ENCODE measurements at regions not wholly inside any gene's neighbourhood (a gene's known extent, or its start where the extent isn't known, plus 50 kb on each side); places are given as distances from the start of the nearest gene placed in this dataset.
"Not testable (repeated sequence)": the region's sequence is repeated elsewhere in the genome, so short reads cannot be mapped to it uniquely, and the experiment has no call there.

DNA sequence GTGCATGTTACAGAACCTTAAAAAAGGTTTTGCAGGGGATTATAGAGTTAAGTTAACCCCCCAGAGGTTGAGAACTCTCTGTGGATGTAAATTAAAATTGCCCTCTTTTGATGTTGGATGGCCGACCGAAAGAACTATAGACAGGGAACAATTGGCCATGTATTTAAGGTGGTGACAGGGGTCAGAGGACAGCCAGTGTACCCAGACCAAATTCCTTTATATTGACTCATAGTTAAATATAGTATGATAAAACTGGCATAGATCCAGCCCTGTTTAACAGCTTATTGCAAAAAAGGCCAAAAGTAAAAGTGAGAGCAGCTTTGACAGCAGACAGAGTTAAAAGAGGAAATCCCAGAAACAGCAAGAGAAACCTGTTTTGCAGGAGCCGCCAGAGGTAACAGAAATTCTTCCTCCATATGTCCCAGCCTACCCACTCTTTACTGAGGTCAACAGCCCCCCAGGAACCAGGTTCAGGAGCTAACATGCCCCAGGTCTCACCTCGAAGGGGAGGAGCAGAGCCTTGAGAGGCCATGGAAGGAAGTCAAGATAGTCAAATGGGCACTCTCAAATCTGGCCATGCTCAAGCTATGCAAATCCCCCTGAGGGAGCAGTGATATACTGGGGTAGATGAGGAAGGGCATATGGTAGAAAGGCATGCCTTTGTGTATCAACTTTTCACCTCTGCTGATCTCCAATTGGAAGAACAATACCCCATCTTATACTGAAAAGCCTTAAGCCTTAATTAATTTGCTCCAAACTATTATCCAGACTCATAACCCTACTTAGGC lies 156.4 kb upstream of the COX7C start:
- peak; percentile 21 for DNase-seq

- DNase-seq = no peak
These were observed 154.4 kb upstream of the COX7C start for GRCh38 chr5:86463339-86463738.

GRCh38 chr5:86465052-86465838 lies 152.5 kb upstream of the COX7C start:
- DNase-seq = no peak

GRCh38 chr5:86466721-86467120 lies 151.0 kb upstream of the COX7C start:
- not testable (repeated sequence) for DNase-seq

DNA sequence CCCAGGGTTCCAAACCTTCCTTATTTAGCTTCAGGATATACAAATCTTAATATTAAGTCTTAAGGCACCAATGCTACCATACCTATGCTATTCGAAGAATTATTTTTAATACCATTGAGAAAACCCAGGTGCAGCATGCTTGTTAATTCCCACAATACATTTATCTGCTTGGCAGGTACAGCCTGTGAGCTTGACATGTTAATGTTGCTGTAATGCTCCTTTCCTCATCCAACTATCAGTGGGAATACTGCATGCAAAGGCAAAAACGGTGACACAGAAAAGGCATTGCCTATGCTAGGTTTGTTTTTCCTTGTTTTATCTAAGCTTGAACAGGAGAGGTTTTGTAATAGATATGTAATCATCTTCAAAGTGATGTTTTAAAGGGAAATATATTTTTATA lies 135.7 kb upstream of the COX7C start:
- DNase-seq = no peak

- no peak for DNase-seq
These were observed 124.0 kb upstream of the COX7C start for GRCh38 chr5:86493777-86494176.

DNA sequence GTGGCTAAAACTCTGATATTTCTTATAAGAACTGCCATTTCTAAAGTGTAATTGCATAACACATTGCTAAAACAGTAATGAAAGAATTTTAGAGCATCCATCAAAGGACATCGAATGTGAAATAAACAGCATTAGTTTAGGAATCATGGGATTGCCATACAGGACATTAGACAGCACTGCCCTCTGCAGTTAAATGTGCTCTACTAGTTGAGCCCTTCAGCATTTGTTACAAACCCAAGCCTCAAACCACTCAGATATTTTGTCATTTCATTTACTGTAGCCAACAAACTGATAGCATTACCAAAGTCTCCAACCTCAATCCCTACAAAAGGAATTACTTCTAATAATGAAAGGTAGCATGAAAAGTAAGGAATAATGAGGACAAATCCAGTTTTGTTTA lies 116.8 kb upstream of the COX7C start:
- no peak for DNase-seq

DNA sequence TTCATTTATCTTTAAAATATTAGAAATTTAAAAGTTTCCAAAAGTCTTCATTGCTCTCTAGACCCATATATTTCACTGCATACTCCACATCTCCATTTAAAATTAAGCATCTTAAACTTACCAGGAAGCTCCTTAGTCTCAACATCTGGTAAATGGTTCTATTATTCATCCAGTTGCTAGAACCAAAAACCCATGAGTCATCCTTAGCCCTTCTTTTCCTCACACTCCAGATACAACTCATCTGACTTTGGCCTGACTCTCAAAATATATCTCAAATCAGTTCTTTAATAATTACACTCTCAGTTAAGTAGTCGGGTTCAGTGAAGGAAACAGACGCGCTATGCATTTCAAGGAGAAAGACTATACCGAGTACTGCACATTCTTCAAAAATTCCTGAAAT lies 110.2 kb upstream of the COX7C start:
- DNase-seq = no peak

DNA sequence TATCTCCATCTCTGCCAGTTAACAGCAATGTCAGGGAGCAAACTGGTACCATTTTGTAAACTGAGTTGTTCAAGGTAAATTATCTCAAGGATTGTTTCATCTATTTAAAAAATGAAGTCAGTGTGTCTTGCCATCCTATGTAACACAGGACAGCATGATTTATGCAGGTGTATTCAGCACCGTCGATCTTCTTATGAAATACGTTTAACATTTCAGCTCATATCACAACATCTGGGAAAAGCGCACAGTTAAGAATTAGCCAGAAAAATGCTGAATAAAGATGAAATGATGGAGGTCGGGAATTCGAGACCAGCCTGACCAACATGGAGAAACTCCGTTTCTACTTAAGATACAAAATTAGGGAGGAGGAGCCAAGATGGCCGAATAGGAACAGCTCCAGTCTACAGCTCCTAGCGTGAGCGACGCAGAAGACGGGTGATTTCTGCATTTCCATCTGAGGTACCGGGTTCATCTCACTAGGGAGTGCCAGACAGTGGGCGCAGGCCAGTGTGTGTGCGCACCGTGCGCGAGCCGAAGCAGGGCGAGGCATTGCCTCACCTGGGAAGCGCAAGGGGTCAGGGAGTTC lies 107.3 kb upstream of the COX7C start:
- not testable (repeated sequence) for DNase-seq

DNA sequence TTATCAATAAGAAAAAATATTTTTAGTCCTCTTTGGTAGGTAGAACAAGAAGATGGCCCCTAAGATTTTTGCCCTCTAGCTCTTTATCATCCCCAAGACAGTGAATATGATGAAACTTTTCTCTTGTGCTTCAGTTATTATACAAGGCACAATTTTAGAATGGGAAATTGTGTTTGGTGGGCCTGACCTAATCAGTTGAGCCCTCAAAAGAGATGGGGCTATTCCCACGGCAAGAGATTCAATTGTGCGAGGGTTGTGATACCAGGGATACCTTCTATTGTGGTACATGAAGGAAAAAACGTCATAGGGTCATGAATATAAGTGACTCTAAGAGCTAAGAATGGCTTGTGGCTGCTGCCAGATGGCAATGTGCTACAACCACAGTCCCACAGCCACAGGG lies 94.0 kb upstream of the COX7C start:
- DNase-seq = no peak

DNA sequence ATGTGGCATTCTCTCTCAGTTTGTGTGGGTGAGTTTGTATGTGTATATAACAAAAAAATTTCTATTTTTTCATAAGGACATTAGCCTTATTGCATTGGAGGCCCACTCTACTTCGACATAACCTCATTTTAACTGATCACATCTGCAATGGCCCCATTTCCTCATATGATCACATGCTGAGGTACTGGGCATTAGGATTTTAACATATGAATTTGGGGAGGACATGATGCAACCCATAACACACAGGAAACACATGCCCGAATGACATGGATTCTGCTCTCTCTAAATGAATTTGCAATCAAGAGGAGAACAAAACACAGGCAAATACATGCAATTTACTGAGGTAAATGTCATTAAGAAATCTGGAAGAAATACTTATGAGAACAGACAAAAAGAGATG lies 92.1 kb upstream of the COX7C start:
- no peak for DNase-seq

- no peak for DNase-seq
These were observed 90.9 kb upstream of the COX7C start for GRCh38 chr5:86526811-86527348.

- no peak for DNase-seq
These were observed 85.3 kb upstream of the COX7C start for GRCh38 chr5:86532429-86532828.

DNA sequence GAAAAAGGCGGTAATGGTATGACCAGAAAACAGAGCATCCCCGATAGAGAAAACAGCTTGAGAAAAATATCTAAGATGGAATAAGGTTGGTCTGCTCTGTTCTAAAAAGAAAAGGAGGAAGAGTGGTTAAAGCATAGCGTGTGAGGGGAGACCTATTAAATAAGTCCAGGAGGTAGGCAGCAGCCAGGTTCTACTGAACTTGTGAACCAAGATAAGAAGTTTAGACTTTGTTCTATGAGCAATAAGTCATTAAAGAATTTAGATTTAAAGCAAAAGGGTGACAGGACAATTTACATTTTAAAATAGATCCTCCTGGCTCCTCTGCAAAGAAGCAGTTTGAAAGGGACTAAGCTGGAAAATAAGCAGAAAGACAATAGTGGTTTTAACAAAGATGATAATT lies 81.3 kb upstream of the COX7C start:
- no peak for DNase-seq

DNA sequence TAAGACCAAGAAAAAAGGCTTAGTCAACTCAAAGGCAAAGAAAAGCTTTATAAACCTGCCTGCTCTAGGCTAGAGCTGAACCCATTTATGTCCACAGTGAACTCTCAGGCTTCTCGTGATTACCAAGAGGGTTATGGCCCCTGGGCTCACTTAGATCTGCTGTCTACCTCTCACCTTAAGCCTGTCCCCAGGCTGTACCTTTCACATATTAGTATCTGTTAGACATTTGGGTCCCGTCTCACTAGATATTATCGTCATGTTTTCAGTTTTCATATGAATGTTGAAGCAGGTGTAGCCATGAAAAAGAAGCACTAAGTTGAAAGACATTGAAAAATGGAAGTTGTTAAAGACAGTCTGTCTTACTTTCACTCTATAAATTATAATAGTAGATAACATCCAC lies 75.2 kb upstream of the COX7C start:
- no peak for DNase-seq

GRCh38 chr5:86546044-86546443 lies 71.7 kb upstream of the COX7C start:
- DNase-seq = no peak

DNA sequence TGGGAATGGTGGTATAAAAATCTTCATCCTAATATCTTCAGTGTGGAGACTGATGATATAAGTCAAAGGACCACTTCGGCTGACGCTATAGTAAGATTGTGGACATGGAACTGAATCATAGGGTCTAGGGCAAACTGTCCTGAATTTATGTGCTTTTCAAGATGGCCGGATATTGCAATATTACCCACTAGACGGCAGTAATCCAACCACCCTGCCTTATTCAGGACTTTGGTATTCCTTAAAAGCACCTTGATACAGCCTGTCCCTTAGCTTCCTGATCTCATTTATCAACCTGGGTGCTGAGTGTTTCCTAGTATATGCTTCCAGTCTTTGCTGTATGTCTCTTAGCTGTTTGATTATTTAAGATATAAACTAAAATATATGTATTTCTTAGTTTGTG lies 71.2 kb upstream of the COX7C start:
- no peak for DNase-seq

DNA sequence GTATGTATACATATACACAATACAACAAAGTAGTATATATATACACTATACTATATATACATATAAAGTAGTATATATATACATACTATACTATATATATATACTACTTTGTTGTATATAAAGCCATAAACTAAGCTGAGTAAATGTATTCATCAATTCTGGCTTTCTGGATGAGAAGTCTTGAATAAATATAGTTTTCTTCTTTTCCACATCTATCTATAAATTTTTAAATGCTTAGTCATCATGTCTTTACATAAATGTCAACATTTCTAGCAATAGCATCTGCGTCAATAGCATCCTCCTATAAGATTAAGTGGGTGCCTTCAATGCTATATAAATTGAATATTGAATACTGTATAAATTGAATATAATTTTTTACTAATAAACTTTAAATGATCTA lies 63.1 kb upstream of the COX7C start:
- DNase-seq = no peak

- DNase-seq = no peak
These were observed 59.8 kb upstream of the COX7C start for GRCh38 chr5:86557920-86558319.

GRCh38 chr5:86565197-86565789 lies 52.4 kb upstream of the COX7C start:
- DNase-seq = no peak

DNA sequence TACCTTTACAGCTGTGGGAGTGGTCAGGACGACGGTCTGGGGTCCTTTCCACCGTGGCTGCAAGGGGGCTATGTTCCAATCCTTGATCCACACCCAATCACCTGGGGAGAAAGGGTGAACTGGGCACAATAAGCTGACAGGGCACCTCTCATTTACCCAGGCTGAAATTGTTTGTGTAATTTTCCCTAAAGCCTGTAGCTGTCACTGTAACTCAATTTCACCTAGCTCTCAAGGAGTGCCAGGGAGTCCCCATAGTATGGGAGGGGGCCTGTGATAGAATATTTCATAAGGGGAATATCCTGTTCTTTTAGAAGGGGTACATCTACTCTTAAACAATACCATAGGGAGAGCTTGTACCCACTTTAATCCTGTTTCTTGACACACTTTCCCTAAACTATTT lies 51.7 kb upstream of the COX7C start:
- DNase-seq = not testable (repeated sequence)

All from NCI-H2171 treated with DMSO at 0.1 percent for 48 hours (cell line).